B cell (primary cell): ENCODE measurements at regions not wholly inside any gene's neighbourhood (a gene's known extent, or its start where the extent isn't known, plus 50 kb on each side); places are given as distances from the start of the nearest gene placed in this dataset.

ENCODE experiments used
- ATAC-seq: fragments of 200-7000 bp; cut with Tn5 transposase; one replicate; pipeline ENCODE4 v1.10.0; 2021; ENCODE audit warnings: low read depth, mild to moderate bottlenecking, moderate number of reproducible peaks, moderate library complexity
- CTCF ChIA-PET: fragments of 350-600 bp; sonication (Branson Sonifier 250); formaldehyde crosslinking; loops from one replicate; lab custom pipeline; 2021; ENCODE audit warnings: antibody characterized with exemption, inconsistent platforms; lab: Charles Lee
- POLR2A ChIA-PET: fragments of 350-600 bp; sonication (Branson Sonifier 250); formaldehyde crosslinking; loops from one replicate; lab custom pipeline; 2021; ENCODE audit warnings: antibody characterized with exemption; lab: Charles Lee
- DNase-seq: peaks from one replicate; pipeline ENCODE4 v3.0.0; 2013
- H2AFZ ChIP-seq: 2 replicates; pipeline ENCODE4 v1.6.1; 2012; ENCODE audit warnings: mild to moderate bottlenecking, low read depth, low read length; ENCODE audit not compliant: insufficient read depth, poor library complexity, severe bottlenecking
- H3K27ac ChIP-seq, 2 donors: 1 replicate in 1 of 2; 2 replicates in 1 of 2; pipeline ENCODE4 v1.5.1; 2012 to 2013; ENCODE audit warnings: low read length in 2 of 2, mild to moderate bottlenecking in 2 of 2, moderate library complexity in 1 of 2
- H3K27me3 ChIP-seq, 4 experiments: fragments of 200-600 bp in 1 of 4; sonication (generic) in 1 of 4; replicated peaks in 1 of 4; 1 replicate in 2 of 4; 2 replicates in 2 of 4; pipeline versions ENCODE4 v1.6.1 to v1.7.0; 2013 to 2016; ENCODE audit warnings: low read length in 3 of 4, mild to moderate bottlenecking in 2 of 4, mixed read lengths in 1 of 4, moderate library complexity in 1 of 4; ENCODE audit not compliant: insufficient read depth in 4 of 4, control insufficient read depth in 3 of 4; ENCODE audit errors: control extremely low read depth in 1 of 4
- H3K36me3 ChIP-seq, 2 experiments: replicated peaks in 1 of 2; 1 replicate in 1 of 2; 2 replicates in 1 of 2; pipeline versions ENCODE4 v1.6.1 to v1.7.1; 2013; ENCODE audit warnings: low read length in 1 of 2; ENCODE audit not compliant: insufficient read depth in 2 of 2, control insufficient read depth in 1 of 2; ENCODE audit errors: control extremely low read depth in 1 of 2, extremely low read depth in 1 of 2
- H3K4me1 ChIP-seq, 2 donors: fragments of 200-600 bp in 1 of 2; sonication (generic) in 1 of 2; 1 replicate in 1 of 2; 2 replicates in 1 of 2; pipeline versions ENCODE4 v1.5.1 to v1.6.1; 2013 to 2017; ENCODE audit warnings: low read length in 2 of 2; ENCODE audit not compliant: control insufficient read depth in 2 of 2, insufficient read depth in 2 of 2
- H3K4me2 ChIP-seq: replicated peaks from 2 replicates; pipeline ENCODE3; 2012; ENCODE audit warnings: mild to moderate bottlenecking, low read depth, low read length; ENCODE audit not compliant: poor library complexity, severe bottlenecking
- H3K4me3 ChIP-seq, 5 experiments: fragments of 200-600 bp in 1 of 5; sonication (generic) in 1 of 5; 1 replicate in 3 of 5; 2 replicates in 2 of 5; pipeline versions ENCODE4 v1.5.1 to v1.7.0; 2011 to 2016; ENCODE audit warnings: low read length in 4 of 5, mild to moderate bottlenecking in 4 of 5, low read depth in 2 of 5, control low read depth in 1 of 5, moderate library complexity in 1 of 5; ENCODE audit not compliant: insufficient read depth in 1 of 5; ENCODE audit errors: control extremely low read depth in 1 of 5, extremely low read depth in 1 of 5
- H3K79me2 ChIP-seq: fragments of 200-600 bp; sonication (generic); one replicate; pipeline ENCODE4 v1.6.0; 2016; ENCODE audit warnings: low read length; ENCODE audit not compliant: control insufficient read depth, insufficient read depth
- H3K9ac ChIP-seq: fragments of 200-600 bp; sonication (generic); 2 replicates; pipeline ENCODE4 v1.6.1; 2017; ENCODE audit warnings: mild to moderate bottlenecking, low read length, moderate library complexity
- H3K9me3 ChIP-seq, 3 donors: one replicate each; pipeline versions ENCODE4 v1.6.1 to v1.7.1; 2013; ENCODE audit warnings: low read length in 2 of 3; ENCODE audit not compliant: control insufficient read depth in 2 of 3, insufficient read depth in 1 of 3; ENCODE audit errors: control extremely low read depth in 1 of 3
- H4K20me1 ChIP-seq: 2 replicates; pipeline ENCODE4 v1.6.0; 2012; ENCODE audit warnings: mild to moderate bottlenecking, low read length; ENCODE audit not compliant: insufficient read depth, control insufficient read depth, poor library complexity, severe bottlenecking
- H3K27ac Mint-ChIP-seq: one replicate; pipeline ENCODE4 v1.8.0; 2021; ENCODE audit warnings: mixed read lengths
- H3K27me3 Mint-ChIP-seq: one replicate; pipeline ENCODE4 v1.8.0; 2021; ENCODE audit warnings: mixed read lengths
- H3K4me1 Mint-ChIP-seq: one replicate; pipeline ENCODE4 v1.8.0; 2021; ENCODE audit warnings: mixed read lengths
- H3K4me3 Mint-ChIP-seq: one replicate; pipeline ENCODE4 v1.8.0; 2021; ENCODE audit warnings: mixed read lengths
- H3K9me3 Mint-ChIP-seq: one replicate; pipeline ENCODE4 v1.8.0; 2022; ENCODE audit warnings: mixed read lengths; ENCODE audit not compliant: insufficient read depth
- CTCF ChIP-seq: fragments of 200-600 bp; IDR thresholded peaks from one replicate; pipeline ENCODE4 v1.8.0; 2022; ENCODE audit warnings: antibody characterized with exemption, mild to moderate bottlenecking
- EZH2 ChIP-seq: IDR thresholded peaks from 2 replicates; pipeline ENCODE4 v1.6.1; 2012; ENCODE audit warnings: borderline replicate concordance, low read depth, mild to moderate bottlenecking, moderate library complexity, low read length; ENCODE audit not compliant: insufficient read depth, poor library complexity, severe bottlenecking
- WGBS: methylation state at CpG from one replicate; pipeline ENCODE4 v1.1.5; 2013; ENCODE audit warnings: missing lambda C conversion rate; ENCODE audit not compliant: insufficient coverage; 5-methylcytosine and 5-hydroxymethylcytosine counted together
- intact Hi-C: fragments of 100-400 bp; cut with micrococcal nuclease; formaldehyde crosslinking; loops from one replicate; pipeline ENCODE4 v1.10.0; 2022

DNA sequence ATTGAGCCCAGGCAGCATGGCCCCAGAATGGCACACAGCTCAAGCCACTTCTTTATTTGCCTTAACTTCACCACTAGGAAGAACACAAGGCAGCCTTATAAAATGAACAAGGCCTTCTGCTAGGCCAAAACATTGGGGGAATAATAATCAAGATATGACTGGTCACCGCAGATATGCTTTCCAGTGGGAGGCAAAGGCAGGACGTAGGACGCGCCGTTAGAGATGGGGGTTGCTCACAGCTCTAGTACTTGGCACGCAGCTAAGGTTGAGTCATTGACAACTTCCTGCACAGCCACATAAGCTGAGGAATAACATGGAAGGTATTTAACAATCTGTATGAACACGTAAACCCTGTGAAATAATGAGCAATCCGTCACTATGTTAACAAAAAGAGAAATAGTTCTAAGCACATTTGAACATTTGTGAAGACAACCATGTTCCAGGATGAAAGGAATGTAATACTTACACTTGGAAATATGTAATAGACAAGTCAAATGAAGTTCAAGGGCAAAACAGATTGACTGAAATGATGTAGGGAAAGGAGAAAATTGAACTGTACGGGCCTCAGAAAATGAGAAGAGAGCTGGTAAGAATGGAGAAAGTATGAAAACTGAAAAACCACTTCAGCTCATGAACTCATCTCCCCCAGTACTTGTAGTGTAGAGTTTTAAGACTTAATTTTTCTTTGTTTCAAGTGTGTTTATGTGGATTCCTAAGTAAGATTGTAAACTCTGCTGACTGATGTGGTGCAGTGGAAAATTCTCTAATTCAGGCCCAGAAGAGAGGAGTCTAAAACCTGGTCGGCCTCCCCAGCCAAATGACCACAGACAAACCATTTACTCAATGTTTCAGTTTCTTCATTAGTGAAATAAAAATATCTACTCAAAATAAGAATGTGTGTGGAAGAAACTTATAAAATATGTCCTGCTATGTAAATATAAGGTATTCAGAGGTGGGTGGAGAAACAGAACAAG, 59.3 kb upstream of the CCDC91 start:
- Histone ChIP-seq H3K9me3 (no peaks in the 10 kb centered on the region), H2AFZ (no peak overlapping the region), H3K4me2 (no peak overlapping the region), H3K27ac (no peak overlapping the region), H3K36me3 (no peaks in the 10 kb centered on the region), H3K27me3 (no peaks in the 10 kb centered on the region), H3K9ac (no peak overlapping the region), H3K79me2 (no peaks in the 10 kb centered on the region), H3K4me1 (no peaks in the 10 kb centered on the region), H3K4me3 (no peak overlapping the region), H4K20me1 (no peaks in the 10 kb centered on the region)
- H3K27ac Mint-ChIP-seq: no peak overlapping the region
- TF ChIP-seq EZH2: no peak
- WGBS: 95% methylated on average over 4 of the region's 10 CpGs
- ChIA-PET CTCF (no interaction called here), POLR2A (no interaction called here)
- intact Hi-C loops: no loop called here
- DNase-seq: no peak
- H3K9me3 Mint-ChIP-seq: no peaks in the 10 kb centered on the region
- no peaks in the 10 kb centered on the region for H3K4me1 Mint-ChIP-seq
- no peak for ATAC-seq
- H3K27me3 Mint-ChIP-seq: no peaks in the 10 kb centered on the region
- H3K4me3 Mint-ChIP-seq: no peak overlapping the region

- Histone ChIP-seq H3K79me2 (no peaks in the 10 kb centered on the region), H3K36me3 (no peaks in the 10 kb centered on the region), H3K9me3 (no peaks in the 10 kb centered on the region), H3K27me3 (no peaks in the 10 kb centered on the region), H3K27ac (no peak overlapping the region), H3K9ac (no peak overlapping the region), H3K4me2 (no peak overlapping the region), H3K4me3 (no peak overlapping the region), H2AFZ (no peak overlapping the region), H3K4me1 (no peaks in the 10 kb centered on the region), H4K20me1 (no peaks in the 10 kb centered on the region)
- DNase-seq (no peak), ATAC-seq (no peak)
- ChIA-PET POLR2A (no interaction called here), CTCF (no interaction called here)
- WGBS: 83% methylated on average over 1 of the region's 3 CpGs
- Mint-ChIP-seq H3K4me1 (no peaks in the 10 kb centered on the region), H3K27ac (no peak overlapping the region), H3K9me3 (no peaks in the 10 kb centered on the region), H3K27me3 (no peaks in the 10 kb centered on the region), H3K4me3 (no peak overlapping the region)
- intact Hi-C loops: no loop called here
- no peak for TF ChIP-seq CTCF
Observed at GRCh38 chr12:28132398-28132797, 57.9 kb upstream of the CCDC91 start.
